H1 (cell line): ENCODE measurements at regions not wholly inside any gene's neighbourhood (a gene's known extent, or its start where the extent isn't known, plus 50 kb on each side); places are given as distances from the start of the nearest gene placed in this dataset.
A peak's percentile ranks its signal among the peaks of the same experiment; 100 is the strongest.

ENCODE experiments used
- CEBPB ChIP-seq: IDR thresholded peaks from 2 replicates; pipeline ENCODE4 v1.6.1; 2012; ENCODE audit warnings: low read depth, low read length
- CREB1 ChIP-seq: IDR thresholded peaks from 2 replicates; pipeline ENCODE4 v1.6.1; 2012; ENCODE audit warnings: inconsistent platforms
- CTCF ChIP-seq, 3 experiments: IDR thresholded peaks; 1 replicate in 2 of 3; 2 replicates in 1 of 3; pipeline versions ENCODE4 v1.5.1 to v1.6.1; 2011; ENCODE audit warnings: low read length in 3 of 3, mild to moderate bottlenecking in 3 of 3, inconsistent platforms in 2 of 3, low read depth in 1 of 3, moderate library complexity in 1 of 3; ENCODE audit not compliant: insufficient read depth in 1 of 3; ENCODE audit errors: control extremely low read depth in 1 of 3
- E2F6 ChIP-seq: IDR thresholded peaks from 2 replicates; pipeline ENCODE4 v1.6.1; 2012; ENCODE audit warnings: inconsistent platforms
- EGR1 ChIP-seq: IDR thresholded peaks from 2 replicates; pipeline ENCODE4 v1.6.1; 2011; ENCODE audit warnings: low read depth, low read length, borderline replicate concordance
- SP2 ChIP-seq: IDR thresholded peaks from 2 replicates; pipeline ENCODE4 v1.6.1; 2012; ENCODE audit warnings: mild to moderate bottlenecking, low read length, inconsistent platforms
- TAF7 ChIP-seq: optimal IDR thresholded peaks from 2 replicates; pipeline ENCODE3; 2011; ENCODE audit warnings: low read depth, mild to moderate bottlenecking, inconsistent platforms, low read length, moderate library complexity, borderline replicate concordance

DNA sequence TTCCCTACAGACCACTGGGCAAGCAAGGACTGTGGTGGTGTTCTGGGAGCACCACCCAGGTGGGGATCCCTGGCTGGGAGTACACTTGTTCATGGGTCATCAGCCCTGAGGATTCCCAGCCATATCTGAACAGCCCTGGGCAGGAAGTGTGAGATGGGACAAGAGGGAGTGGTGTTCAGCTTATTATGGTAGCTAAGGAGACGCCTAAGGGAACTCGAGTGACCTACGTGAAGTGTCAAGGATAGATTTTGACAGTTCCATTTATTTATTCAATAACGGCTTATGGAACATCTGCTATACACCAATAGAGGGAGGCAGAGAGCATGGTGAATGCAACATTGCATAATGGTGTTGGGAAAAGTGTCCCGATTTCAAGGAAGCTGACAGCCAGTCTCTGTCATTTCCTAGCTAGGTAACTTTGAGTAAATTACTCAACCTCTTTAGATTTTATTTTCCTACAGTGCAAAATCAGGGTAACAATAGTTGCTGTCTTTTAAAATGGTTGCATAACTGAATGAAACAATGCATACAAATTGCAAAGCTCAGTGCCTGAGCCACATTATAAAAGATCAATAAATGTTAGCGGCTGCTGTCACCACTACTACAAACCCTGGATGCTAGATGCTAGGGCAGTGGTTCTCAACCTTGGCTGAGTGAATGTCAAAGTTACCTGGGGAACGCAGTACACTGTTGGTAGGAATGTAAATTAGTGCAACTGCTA is 534.1 kb downstream of the GRIN2A start (continued):
- TF ChIP-seq CTCF (IDR thresholded peaks at IDR 0.05; ENCODE audit: control extremely low read depth in 1 of 3, insufficient read depth in 1 of 3, low read depth in 1 of 3, low read length in 3 of 3) (peak in 2 of 3 experiments; percentile 64 to 80; a peak in 3 of 4 replicates), EGR1 (no peak), TAF7 (no peak), E2F6 (no peak), CEBPB (peak; percentile 96), CREB1 (no peak), SP2 (no peak)
